HCT116 (cell line): ENCODE measurements at regions not wholly inside any gene's neighbourhood (a gene's known extent, or its start where the extent isn't known, plus 50 kb on each side); places are given as distances from the start of the nearest gene placed in this dataset.

Source experiments
- ATAC-seq: fragments of 200-7000 bp; cut with Tn5 transposase; 2 replicates; pipeline ENCODE4 v1.9.1; 2020; ENCODE audit warnings: mild to moderate bottlenecking, moderate library complexity
- BruUV-seq: library from RNA; stranded (reverse); fragments of 400-500 nt; replicated peaks from 2 replicates; lab custom pipeline; 2021; lab: Mats Ljungman, UMichigan
- CTCF ChIA-PET: fragments of 300-600 bp; sonication (Branson Sonifier 250); formaldehyde crosslinking; loops from one replicate; lab custom pipeline; 2021; ENCODE audit warnings: antibody characterized with exemption; lab: Charles Lee
- POLR2A ChIA-PET: fragments of 300-600, 350-600 bp; sonication (Branson Sonifier 250); formaldehyde crosslinking; loops from one replicate; lab custom pipeline; 2021; ENCODE audit warnings: antibody characterized with exemption; lab: Charles Lee
- RAD21 ChIA-PET, 2 experiments: fragments of 300-600 bp; sonication (Branson Sonifier 250); formaldehyde crosslinking; loops; one replicate each; lab custom pipeline; 2023; ENCODE audit warnings: low total read pairs in 2 of 2; ENCODE audit not compliant: uncharacterized antibody in 2 of 2, unreplicated experiment in 2 of 2, low non-redundant PET in 1 of 2; lab: Charles Lee
- DNase-seq: peaks from one replicate; pipeline ENCODE4 v3.0.0-alpha.2; 2010; ENCODE audit warnings: low read depth, low spot score
- H2AFZ ChIP-seq: fragments of 200-600 bp; shearing (Covaris generic), sonication (generic); 2 replicates; pipeline ENCODE4 v1.6.1; 2017; ENCODE audit warnings: low read depth, mixed run types, mixed read lengths, antibody characterized with exemption, low read length; ENCODE audit not compliant: poor library complexity, severe bottlenecking
- H3K27ac ChIP-seq: 2 replicates; pipeline ENCODE4 v1.5.1; 2012; ENCODE audit warnings: low read depth, low read length
- H3K27me3 ChIP-seq: fragments of 200-600 bp; sonication (generic); 2 replicates; pipeline ENCODE4 v1.6.1; 2016; ENCODE audit warnings: mixed run types, low read length, mixed read lengths; ENCODE audit not compliant: insufficient read depth
- H3K36me3 ChIP-seq, 2 experiments: fragments of 200-500 bp in 1 of 2; fragments of 200-600 bp in 1 of 2; sonication (Bioruptor generic) in 1 of 2; sonication (generic) in 1 of 2; 2 replicates each; pipeline versions ENCODE4 v1.5.1 to v1.6.1; 2014 to 2016; ENCODE audit warnings: low read length in 2 of 2, inconsistent platforms in 1 of 2, mixed read lengths in 1 of 2, mixed run types in 1 of 2; ENCODE audit not compliant: insufficient read depth in 2 of 2, control insufficient read depth in 1 of 2
- H3K4me1 ChIP-seq, 2 experiments: fragments of 200-600 bp in 1 of 2; sonication (generic) in 1 of 2; 2 replicates each; pipeline versions ENCODE4 v1.5.1 to v1.6.1; 2012 to 2017; ENCODE audit warnings: low read length in 2 of 2, inconsistent platforms in 1 of 2, mild to moderate bottlenecking in 1 of 2, mixed read lengths in 1 of 2, mixed run types in 1 of 2, moderate library complexity in 1 of 2; ENCODE audit not compliant: insufficient read depth in 2 of 2, control insufficient read depth in 1 of 2
- H3K4me2 ChIP-seq: fragments of 200-600 bp; sonication (generic); 2 replicates; pipeline ENCODE4 v1.6.1; 2017; ENCODE audit warnings: mixed run types, low read length, mixed read lengths
- H3K4me3 ChIP-seq, 2 experiments: fragments of 200-600 bp in 1 of 2; sonication (generic) in 1 of 2; replicated peaks in 1 of 2; 2 replicates each; pipeline ENCODE4 v1.5.1; 2011 to 2016; ENCODE audit warnings: low read length in 2 of 2, control low read depth in 1 of 2, low read depth in 1 of 2, mild to moderate bottlenecking in 1 of 2, mixed read lengths in 1 of 2, mixed run types in 1 of 2
- H3K79me2 ChIP-seq: fragments of 200-600 bp; sonication (generic); 2 replicates; pipeline ENCODE4 v1.6.1; 2017; ENCODE audit warnings: mild to moderate bottlenecking, mixed run types, low read length, moderate library complexity, mixed read lengths; ENCODE audit not compliant: insufficient read depth
- H3K9ac ChIP-seq: fragments of 200-600 bp; sonication (generic); 2 replicates; pipeline ENCODE4 v1.6.1; 2016; ENCODE audit warnings: low read length, mixed read lengths
- H3K9me2 ChIP-seq: fragments of 200-600 bp; sonication (generic), shearing (Covaris generic); 2 replicates; pipeline ENCODE4 v1.6.1; 2017; ENCODE audit warnings: mixed run types, mild to moderate bottlenecking, moderate library complexity; ENCODE audit not compliant: insufficient read depth
- H3K9me3 ChIP-seq, 2 experiments: fragments of 200-500 bp in 1 of 2; fragments of 200-600 bp in 1 of 2; sonication (Bioruptor generic) in 1 of 2; sonication (generic) in 1 of 2; 2 replicates each; pipeline ENCODE4 v1.6.1; 2014 to 2017; ENCODE audit warnings: low read length in 2 of 2, mixed read lengths in 2 of 2, inconsistent platforms in 1 of 2, low read depth in 1 of 2, mild to moderate bottlenecking in 1 of 2, mixed run types in 1 of 2, moderate library complexity in 1 of 2; ENCODE audit not compliant: control insufficient read depth in 1 of 2, insufficient read depth in 1 of 2
- H4K20me1 ChIP-seq: fragments of 200-600 bp; sonication (generic), shearing (Covaris generic); 2 replicates; pipeline ENCODE4 v1.6.1; 2017; ENCODE audit warnings: mixed run types, mild to moderate bottlenecking, moderate library complexity; ENCODE audit not compliant: insufficient read depth
- CBX3 ChIP-seq: IDR thresholded peaks from 2 replicates; pipeline ENCODE4 v1.6.1; 2012; ENCODE audit warnings: low read depth
- CEBPB ChIP-seq: IDR thresholded peaks from 2 replicates; pipeline ENCODE4 v1.6.1; 2012; ENCODE audit warnings: low read depth
- CTCF ChIP-seq, 3 experiments: fragments of 200-600 bp in 1 of 3; sonication (generic) in 1 of 3; IDR thresholded peaks in 2 of 3; conservative IDR thresholded peaks in 1 of 3; 2 replicates each; pipeline ENCODE4 v1.5.1; 2012 to 2017; ENCODE audit warnings: low read depth in 2 of 3, low read length in 2 of 3, antibody characterized with exemption in 1 of 3, borderline replicate concordance in 1 of 3, control low read depth in 1 of 3, mild to moderate bottlenecking in 1 of 3, mixed read lengths in 1 of 3, mixed run types in 1 of 3, moderate library complexity in 1 of 3; ENCODE audit not compliant: insufficient read depth in 1 of 3
- EGR1 ChIP-seq: IDR thresholded peaks from 2 replicates; pipeline ENCODE4 v1.6.1; 2012; ENCODE audit warnings: low read depth
- EZH2 ChIP-seq: fragments of 200-600 bp; sonication (generic); IDR thresholded peaks from 2 replicates; pipeline ENCODE4 v1.6.1; 2017; ENCODE audit warnings: antibody characterized with exemption, mixed run types
- EZH2phosphoT487 ChIP-seq: fragments of 200-600 bp; IDR thresholded peaks from 2 replicates; pipeline ENCODE4 v1.6.1; 2018; ENCODE audit warnings: antibody characterized with exemption, borderline replicate concordance
- FOSL1 ChIP-seq: IDR thresholded peaks from 2 replicates; pipeline ENCODE4 v1.6.1; 2012; ENCODE audit warnings: low read depth
- JUND ChIP-seq: IDR thresholded peaks from 2 replicates; pipeline ENCODE4 v1.6.1; 2012
- POLR2A ChIP-seq: IDR thresholded peaks from 2 replicates; pipeline ENCODE4 v1.7.0; 2011; ENCODE audit warnings: borderline replicate concordance; ENCODE audit not compliant: insufficient read depth, insufficient read length; ENCODE audit errors: extremely low read depth
- RAD21 ChIP-seq: IDR thresholded peaks from 2 replicates; pipeline ENCODE4 v1.6.1; 2012; ENCODE audit warnings: low read depth, mild to moderate bottlenecking
- SIN3A ChIP-seq: IDR thresholded peaks from 2 replicates; pipeline ENCODE4 v1.6.1; 2012; ENCODE audit warnings: low read depth
- SP1 ChIP-seq: IDR thresholded peaks from 2 replicates; pipeline ENCODE4 v1.6.1; 2012; ENCODE audit warnings: low read depth
- SRF ChIP-seq: IDR thresholded peaks from 2 replicates; pipeline ENCODE4 v1.6.1; 2012; ENCODE audit warnings: low read depth
- TCF7L2 ChIP-seq: IDR thresholded peaks from 2 replicates; pipeline ENCODE4 v1.7.0; 2011; ENCODE audit warnings: borderline replicate concordance, inconsistent platforms; ENCODE audit not compliant: insufficient read depth, insufficient read length; ENCODE audit errors: extremely low read depth
- YY1 ChIP-seq: IDR thresholded peaks from 2 replicates; pipeline ENCODE4 v1.6.1; 2011; ENCODE audit warnings: low read length, low read depth, moderate library complexity, mild to moderate bottlenecking; ENCODE audit not compliant: insufficient replicate concordance; ENCODE audit errors: extremely low read depth
- ZFX ChIP-seq: fragments of 450-650 bp; IDR thresholded peaks from 2 replicates; pipeline ENCODE4 v1.6.1; 2017
- ZNF274 ChIP-seq: fragments of 200-500 bp; sonication (Bioruptor generic); IDR thresholded peaks from 2 replicates; pipeline ENCODE4 v1.6.1; 2014; ENCODE audit warnings: mild to moderate bottlenecking, low read depth, low read length, inconsistent platforms
- intact Hi-C: fragments of 100-400 bp; cut with micrococcal nuclease; formaldehyde crosslinking; loops from 2 replicates; pipeline ENCODE4 v1.10.0; 2022
- TF ChIP-seq, protein P1 (sequence below): IDR thresholded peaks from 2 replicates; pipeline ENCODE4 v1.6.1; 2012
- TF ChIP-seq, protein P2 (sequence below): IDR thresholded peaks from 2 replicates; pipeline ENCODE4 v1.6.1; 2012; ENCODE audit warnings: low read depth
- TF ChIP-seq, protein P3 (sequence below): IDR thresholded peaks from 2 replicates; pipeline ENCODE4 v1.6.1; 2011; ENCODE audit warnings: mild to moderate bottlenecking, low read length, moderate library complexity; ENCODE audit not compliant: insufficient replicate concordance; ENCODE audit errors: extremely low read depth

GRCh38 chr6:90970672-90971071 lies 383.8 kb upstream of the MAP3K7 start:
- DNase-seq (no peak), ATAC-seq (no peak)
- H3K36me3 ChIP-seq: no peaks in the 10 kb centered on the region
- H3K4me1 ChIP-seq: no peaks in the 10 kb centered on the region
- no peaks in the 10 kb centered on the region for H3K79me2 ChIP-seq
- RAD21 ChIA-PET: no interaction called here
- no peak overlapping the region for H3K4me2 ChIP-seq
- no TSS peak for BruUV-seq
- TF ChIP-seq ZNF274: no peak
- TF ChIP-seq EZH2phosphoT487: no peak
- no peak for TF ChIP-seq CTCF (IDR thresholded peaks at IDR 0.05 in 2 of 3, conservative IDR thresholded peaks at IDR 0.05 in 1 of 3; ENCODE audit: borderline replicate concordance in 1 of 3, insufficient read depth in 1 of 3, low read depth in 2 of 3, low read length in 2 of 3)
- TF ChIP-seq EGR1: no peak
- no peak for TF ChIP-seq ZFX
- TF ChIP-seq, protein P1, sequence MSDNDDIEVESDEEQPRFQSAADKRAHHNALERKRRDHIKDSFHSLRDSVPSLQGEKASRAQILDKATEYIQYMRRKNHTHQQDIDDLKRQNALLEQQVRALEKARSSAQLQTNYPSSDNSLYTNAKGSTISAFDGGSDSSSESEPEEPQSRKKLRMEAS: no peak
- TF ChIP-seq CEBPB: no peak
- no peak for TF ChIP-seq SRF
- no peak for TF ChIP-seq EZH2
- TF ChIP-seq, protein P2, sequence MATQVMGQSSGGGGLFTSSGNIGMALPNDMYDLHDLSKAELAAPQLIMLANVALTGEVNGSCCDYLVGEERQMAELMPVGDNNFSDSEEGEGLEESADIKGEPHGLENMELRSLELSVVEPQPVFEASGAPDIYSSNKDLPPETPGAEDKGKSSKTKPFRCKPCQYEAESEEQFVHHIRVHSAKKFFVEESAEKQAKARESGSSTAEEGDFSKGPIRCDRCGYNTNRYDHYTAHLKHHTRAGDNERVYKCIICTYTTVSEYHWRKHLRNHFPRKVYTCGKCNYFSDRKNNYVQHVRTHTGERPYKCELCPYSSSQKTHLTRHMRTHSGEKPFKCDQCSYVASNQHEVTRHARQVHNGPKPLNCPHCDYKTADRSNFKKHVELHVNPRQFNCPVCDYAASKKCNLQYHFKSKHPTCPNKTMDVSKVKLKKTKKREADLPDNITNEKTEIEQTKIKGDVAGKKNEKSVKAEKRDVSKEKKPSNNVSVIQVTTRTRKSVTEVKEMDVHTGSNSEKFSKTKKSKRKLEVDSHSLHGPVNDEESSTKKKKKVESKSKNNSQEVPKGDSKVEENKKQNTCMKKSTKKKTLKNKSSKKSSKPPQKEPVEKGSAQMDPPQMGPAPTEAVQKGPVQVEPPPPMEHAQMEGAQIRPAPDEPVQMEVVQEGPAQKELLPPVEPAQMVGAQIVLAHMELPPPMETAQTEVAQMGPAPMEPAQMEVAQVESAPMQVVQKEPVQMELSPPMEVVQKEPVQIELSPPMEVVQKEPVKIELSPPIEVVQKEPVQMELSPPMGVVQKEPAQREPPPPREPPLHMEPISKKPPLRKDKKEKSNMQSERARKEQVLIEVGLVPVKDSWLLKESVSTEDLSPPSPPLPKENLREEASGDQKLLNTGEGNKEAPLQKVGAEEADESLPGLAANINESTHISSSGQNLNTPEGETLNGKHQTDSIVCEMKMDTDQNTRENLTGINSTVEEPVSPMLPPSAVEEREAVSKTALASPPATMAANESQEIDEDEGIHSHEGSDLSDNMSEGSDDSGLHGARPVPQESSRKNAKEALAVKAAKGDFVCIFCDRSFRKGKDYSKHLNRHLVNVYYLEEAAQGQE: no peak
- TF ChIP-seq JUND: no peak
- TF ChIP-seq CBX3: no peak
- TF ChIP-seq FOSL1: no peak
- no peak for TF ChIP-seq TCF7L2
- no peak for TF ChIP-seq POLR2A
- TF ChIP-seq YY1: no peak
- TF ChIP-seq RAD21: no peak
- TF ChIP-seq, protein P3, sequence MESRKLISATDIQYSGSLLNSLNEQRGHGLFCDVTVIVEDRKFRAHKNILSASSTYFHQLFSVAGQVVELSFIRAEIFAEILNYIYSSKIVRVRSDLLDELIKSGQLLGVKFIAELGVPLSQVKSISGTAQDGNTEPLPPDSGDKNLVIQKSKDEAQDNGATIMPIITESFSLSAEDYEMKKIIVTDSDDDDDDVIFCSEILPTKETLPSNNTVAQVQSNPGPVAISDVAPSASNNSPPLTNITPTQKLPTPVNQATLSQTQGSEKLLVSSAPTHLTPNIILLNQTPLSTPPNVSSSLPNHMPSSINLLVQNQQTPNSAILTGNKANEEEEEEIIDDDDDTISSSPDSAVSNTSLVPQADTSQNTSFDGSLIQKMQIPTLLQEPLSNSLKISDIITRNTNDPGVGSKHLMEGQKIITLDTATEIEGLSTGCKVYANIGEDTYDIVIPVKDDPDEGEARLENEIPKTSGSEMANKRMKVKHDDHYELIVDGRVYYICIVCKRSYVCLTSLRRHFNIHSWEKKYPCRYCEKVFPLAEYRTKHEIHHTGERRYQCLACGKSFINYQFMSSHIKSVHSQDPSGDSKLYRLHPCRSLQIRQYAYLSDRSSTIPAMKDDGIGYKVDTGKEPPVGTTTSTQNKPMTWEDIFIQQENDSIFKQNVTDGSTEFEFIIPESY: no peak
- no peak for TF ChIP-seq SIN3A
- TF ChIP-seq SP1: no peak
- H4K20me1 ChIP-seq: no peaks in the 10 kb centered on the region
- CTCF ChIA-PET: no interaction called here
- no peaks in the 10 kb centered on the region for H3K27me3 ChIP-seq
- H3K27ac ChIP-seq: no peak overlapping the region
- no peak overlapping the region for H3K4me3 ChIP-seq
- no peaks in the 10 kb centered on the region for H3K9me2 ChIP-seq
- POLR2A ChIA-PET: no interaction called here
- no peaks in the 10 kb centered on the region for H3K9me3 ChIP-seq
- H3K9ac ChIP-seq: no peak overlapping the region
- H2AFZ ChIP-seq: no peak overlapping the region
- intact Hi-C loops: no loop called here
